Upper lobe of left lung (tissue), 4 donors: ENCODE measurements at regions not wholly inside any gene's neighbourhood (a gene's known extent, or its start where the extent isn't known, plus 50 kb on each side); places are given as distances from the start of the nearest gene placed in this dataset.

ENCODE experiments used
- POLR2A ChIP-seq, 4 donors: fragments of 450-650 bp; IDR thresholded peaks; one replicate each; pipeline ENCODE4 v1.5.1; 2016 to 2017; ENCODE audit warnings: antibody characterized with exemption in 4 of 4, mild to moderate bottlenecking in 2 of 4
- TF ChIP-seq, protein P1 (sequence below), 6 experiments: fragments of 450-650 bp in 4 of 6; fragments of 200-600 bp in 2 of 6; sonication (generic) in 2 of 6; IDR thresholded peaks; one replicate each; pipeline ENCODE4 v1.5.1; 2016 to 2019; ENCODE audit warnings: antibody characterized with exemption in 6 of 6

DNA sequence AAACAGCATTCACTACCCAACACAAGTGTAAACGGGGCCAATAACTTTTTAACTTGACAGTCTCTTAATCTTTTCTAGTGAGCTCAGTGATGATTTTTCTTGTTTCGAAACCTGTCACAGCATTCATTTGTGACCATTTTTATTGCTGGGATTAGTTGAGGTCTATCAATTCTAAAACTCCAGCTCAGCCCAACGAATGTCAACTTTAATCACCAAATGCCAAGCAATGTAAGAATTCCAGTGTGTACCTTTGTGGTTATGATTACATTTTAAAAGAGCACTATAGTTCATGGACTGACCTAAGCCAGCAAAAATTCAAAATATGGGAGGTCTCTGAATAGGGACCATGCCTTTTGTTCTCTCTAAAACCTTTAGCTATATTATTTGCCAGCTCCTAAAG is 694.3 kb upstream of the SGCG start:
- no peak for TF ChIP-seq POLR2A (IDR thresholded peaks at IDR 0.05)
- TF ChIP-seq, protein P1, sequence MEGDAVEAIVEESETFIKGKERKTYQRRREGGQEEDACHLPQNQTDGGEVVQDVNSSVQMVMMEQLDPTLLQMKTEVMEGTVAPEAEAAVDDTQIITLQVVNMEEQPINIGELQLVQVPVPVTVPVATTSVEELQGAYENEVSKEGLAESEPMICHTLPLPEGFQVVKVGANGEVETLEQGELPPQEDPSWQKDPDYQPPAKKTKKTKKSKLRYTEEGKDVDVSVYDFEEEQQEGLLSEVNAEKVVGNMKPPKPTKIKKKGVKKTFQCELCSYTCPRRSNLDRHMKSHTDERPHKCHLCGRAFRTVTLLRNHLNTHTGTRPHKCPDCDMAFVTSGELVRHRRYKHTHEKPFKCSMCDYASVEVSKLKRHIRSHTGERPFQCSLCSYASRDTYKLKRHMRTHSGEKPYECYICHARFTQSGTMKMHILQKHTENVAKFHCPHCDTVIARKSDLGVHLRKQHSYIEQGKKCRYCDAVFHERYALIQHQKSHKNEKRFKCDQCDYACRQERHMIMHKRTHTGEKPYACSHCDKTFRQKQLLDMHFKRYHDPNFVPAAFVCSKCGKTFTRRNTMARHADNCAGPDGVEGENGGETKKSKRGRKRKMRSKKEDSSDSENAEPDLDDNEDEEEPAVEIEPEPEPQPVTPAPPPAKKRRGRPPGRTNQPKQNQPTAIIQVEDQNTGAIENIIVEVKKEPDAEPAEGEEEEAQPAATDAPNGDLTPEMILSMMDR (IDR thresholded peaks at IDR 0.05): no peak
